Activated CD4-positive, alpha-beta T cell treated with anti-CD3 and anti-CD28 coated beads, Interleukin-2, amount 50 U/mL, for 1 hour (primary cell): ENCODE measurements at regions not wholly inside any gene's neighbourhood (a gene's known extent, or its start where the extent isn't known, plus 50 kb on each side); places are given as distances from the start of the nearest gene placed in this dataset.
"Not testable (repeated sequence)": the region's sequence is repeated elsewhere in the genome, so short reads cannot be mapped to it uniquely, and the experiment has no call there.

Experiments used
- DNase-seq: peaks from one replicate; pipeline ENCODE4 v3.0.0-alpha.2; 2020

GRCh38 chr1:117757668-117758067 lies 151.8 kb downstream of the TENT5C start:
- DNase-seq = no peak

GRCh38 chr1:117758444-117759316 lies 152.8 kb downstream of the TENT5C start:
- DNase-seq = peak; percentile 59

- DNase-seq = no peak
These were observed 153.7 kb downstream of the TENT5C start for GRCh38 chr1:117759535-117759934.

GRCh38 chr1:117760069-117760468 lies 154.2 kb downstream of the TENT5C start:
- no peak for DNase-seq

GRCh38 chr1:117760485-117760884 lies 154.6 kb downstream of the TENT5C start:
- no peak for DNase-seq

- DNase-seq = not testable (repeated sequence)
These were observed 161.7 kb downstream of the GDAP2 start for GRCh38 chr1:117767756-117768155.

- DNase-seq = no peak
These were observed 158.4 kb downstream of the GDAP2 start for GRCh38 chr1:117770981-117771531.

GRCh38 chr1:117779364-117779763 lies 150.1 kb downstream of the GDAP2 start:
- DNase-seq = no peak

GRCh38 chr1:117780687-117781475 lies 148.5 kb downstream of the GDAP2 start:
- DNase-seq = no peak

- DNase-seq = no peak
These were observed 147.4 kb downstream of the GDAP2 start for GRCh38 chr1:117782056-117782455.

- DNase-seq = no peak
These were observed 145.6 kb downstream of the GDAP2 start for GRCh38 chr1:117783606-117784396.

GRCh38 chr1:117788014-117788413 lies 141.4 kb downstream of the GDAP2 start:
- DNase-seq = no peak

GRCh38 chr1:117793413-117793812 lies 136.0 kb downstream of the GDAP2 start:
- DNase-seq = no peak

- DNase-seq = no peak
These were observed 135.3 kb downstream of the GDAP2 start for GRCh38 chr1:117794073-117794472.

- no peak for DNase-seq
These were observed 134.2 kb downstream of the GDAP2 start for GRCh38 chr1:117795190-117795589.

GRCh38 chr1:117795792-117796191 lies 133.6 kb downstream of the GDAP2 start:
- DNase-seq = no peak

GRCh38 chr1:117796226-117796625 lies 133.2 kb downstream of the GDAP2 start:
- DNase-seq = no peak

GRCh38 chr1:117798550-117798949 lies 130.9 kb downstream of the GDAP2 start:
- no peak for DNase-seq

GRCh38 chr1:117802531-117803257 lies 126.7 kb downstream of the GDAP2 start:
- no peak for DNase-seq

GRCh38 chr1:117803318-117803717 lies 126.1 kb downstream of the GDAP2 start:
- DNase-seq = no peak

- no peak for DNase-seq
These were observed 119.7 kb downstream of the GDAP2 start for GRCh38 chr1:117809764-117810163.

GRCh38 chr1:117810553-117810952 lies 118.9 kb downstream of the GDAP2 start:
- DNase-seq = no peak
